CD14-positive monocyte (primary cell): ENCODE measurements at regions not wholly inside any gene's neighbourhood (a gene's known extent, or its start where the extent isn't known, plus 50 kb on each side); places are given as distances from the start of the nearest gene placed in this dataset.
A peak's percentile ranks its signal among the peaks of the same experiment; 100 is the strongest.

Experiments used
- DNase-seq, 3 donors: peaks; one replicate each; pipeline ENCODE4 v3.0.0-alpha.2; 2011 to 2022
- H2AFZ ChIP-seq: 2 replicates; pipeline ENCODE4 v1.6.0; 2012; ENCODE audit warnings: mild to moderate bottlenecking, low read depth, low read length, inconsistent platforms; ENCODE audit not compliant: insufficient read depth, poor library complexity, severe bottlenecking
- H3K27ac ChIP-seq, 2 donors: 1 replicate in 1 of 2; 2 replicates in 1 of 2; pipeline ENCODE4 v1.5.1; 2012 to 2013; ENCODE audit warnings: low read length in 2 of 2, control low read depth in 1 of 2, inconsistent platforms in 1 of 2, low read depth in 1 of 2, mild to moderate bottlenecking in 1 of 2
- H3K27me3 ChIP-seq, 2 donors: one replicate each; pipeline versions ENCODE4 v1.6.0 to v1.6.1; 2011 to 2013; ENCODE audit warnings: low read length in 2 of 2; ENCODE audit not compliant: control insufficient read depth in 2 of 2, insufficient read depth in 2 of 2
- H3K36me3 ChIP-seq, 2 donors: replicated peaks in 1 of 2; 1 replicate in 1 of 2; 2 replicates in 1 of 2; pipeline versions ENCODE4 v1.5.1 to v1.6.1; 2012 to 2013; ENCODE audit warnings: low read length in 2 of 2, control low read depth in 1 of 2, inconsistent platforms in 1 of 2, mild to moderate bottlenecking in 1 of 2; ENCODE audit not compliant: insufficient read depth in 2 of 2, control insufficient read depth in 1 of 2
- H3K4me1 ChIP-seq, 2 donors: 1 replicate in 1 of 2; 2 replicates in 1 of 2; pipeline versions ENCODE4 v1.5.1 to v1.6.1; 2012 to 2013; ENCODE audit warnings: low read length in 2 of 2, control low read depth in 1 of 2, inconsistent platforms in 1 of 2, mild to moderate bottlenecking in 1 of 2, moderate library complexity in 1 of 2; ENCODE audit not compliant: insufficient read depth in 2 of 2, control insufficient read depth in 1 of 2
- H3K4me2 ChIP-seq: replicated peaks from 2 replicates; pipeline ENCODE3; 2012; ENCODE audit warnings: low read length, moderate library complexity, mild to moderate bottlenecking; ENCODE audit not compliant: poor library complexity, severe bottlenecking; ENCODE audit errors: extremely low read depth
- H3K4me3 ChIP-seq, 3 experiments: fragments of 200-600 bp in 1 of 3; sonication (generic) in 1 of 3; replicated peaks in 1 of 3; 1 replicate in 2 of 3; 2 replicates in 1 of 3; pipeline ENCODE4 v1.5.1; 2011 to 2013; ENCODE audit warnings: low read length in 3 of 3, mild to moderate bottlenecking in 3 of 3, control low read depth in 2 of 3, low read depth in 2 of 3, inconsistent platforms in 1 of 3, moderate library complexity in 1 of 3
- H3K79me2 ChIP-seq: 2 replicates; pipeline ENCODE4 v1.6.0; 2012; ENCODE audit warnings: mild to moderate bottlenecking, control low read depth, inconsistent platforms, low read length, moderate library complexity; ENCODE audit not compliant: insufficient read depth
- H3K9ac ChIP-seq: 2 replicates; pipeline ENCODE4 v1.6.0; 2017; ENCODE audit warnings: low read length, mild to moderate bottlenecking; ENCODE audit not compliant: insufficient read depth, poor library complexity, severe bottlenecking
- H3K9me3 ChIP-seq, 2 donors: replicated peaks in 1 of 2; 1 replicate in 1 of 2; 2 replicates in 1 of 2; pipeline versions ENCODE4 v1.5.1 to v1.6.1; 2012 to 2013; ENCODE audit warnings: low read length in 2 of 2, control low read depth in 1 of 2; ENCODE audit not compliant: control insufficient read depth in 1 of 2, insufficient read depth in 1 of 2
- H4K20me1 ChIP-seq: 2 replicates; pipeline ENCODE4 v1.6.0; 2012; ENCODE audit warnings: mild to moderate bottlenecking, low read length, control low read depth, moderate library complexity; ENCODE audit not compliant: insufficient read depth
- H3K27ac Mint-ChIP-seq, 7 donors: one replicate each; pipeline ENCODE4 v1.8.0; 2020; ENCODE audit warnings: mild to moderate bottlenecking in 7 of 7, mixed read lengths in 7 of 7, moderate library complexity in 6 of 7, inconsistent platforms in 2 of 7
- H3K27me3 Mint-ChIP-seq, 3 donors: one replicate each; pipeline ENCODE4 v1.8.0; 2021 to 2022; ENCODE audit warnings: low read depth in 3 of 3, mild to moderate bottlenecking in 3 of 3, mixed read lengths in 3 of 3, moderate library complexity in 3 of 3, inconsistent platforms in 1 of 3
- H3K36me3 Mint-ChIP-seq, 2 donors: one replicate each; pipeline ENCODE4 v1.8.0; 2020; ENCODE audit warnings: mixed read lengths in 2 of 2, inconsistent platforms in 1 of 2, mild to moderate bottlenecking in 1 of 2
- H3K4me1 Mint-ChIP-seq: one replicate; pipeline ENCODE4 v1.8.0; 2020; ENCODE audit warnings: mild to moderate bottlenecking, mixed read lengths
- H3K4me3 Mint-ChIP-seq, 2 donors: one replicate each; pipeline ENCODE4 v1.8.0; 2020; ENCODE audit warnings: mild to moderate bottlenecking in 2 of 2, mixed read lengths in 2 of 2, moderate library complexity in 1 of 2
- H3K9me3 Mint-ChIP-seq, 7 donors: one replicate each; pipeline ENCODE4 v1.8.0; 2020 to 2022; ENCODE audit warnings: mixed read lengths in 7 of 7, mild to moderate bottlenecking in 6 of 7, moderate library complexity in 6 of 7, inconsistent platforms in 2 of 7
- CTCF ChIP-seq: fragments of 200-600 bp; IDR thresholded peaks from one replicate; pipeline ENCODE4 v1.8.0; 2022; ENCODE audit warnings: antibody characterized with exemption, mild to moderate bottlenecking
- WGBS: methylation state at CpG from one replicate; pipeline ENCODE4 v1.1.5; 2013; ENCODE audit warnings: missing lambda C conversion rate; ENCODE audit not compliant: insufficient coverage; 5-methylcytosine and 5-hydroxymethylcytosine counted together
- intact Hi-C, 2 donors: fragments of 100-400 bp; cut with micrococcal nuclease; formaldehyde crosslinking; loops; one replicate each; pipeline versions ENCODE4 v1.15.0 to v1.15.1; 2023

GRCh38 chr2:48006094-48006493, 99.8 kb upstream of the FBXO11 start:
- H3K79me2 ChIP-seq: no peaks in the 10 kb centered on the region
- H3K27me3 Mint-ChIP-seq: peaks cover 0 to 6% (median 3%) of the 10 kb centered on the region in 3 donors
- H3K4me3 Mint-ChIP-seq: no peak overlapping the region
- H3K9me3 Mint-ChIP-seq: peaks cover 0 to 5% (median 3%) of the 10 kb centered on the region in 7 donors
- no peak overlapping the region for H2AFZ ChIP-seq
- no peaks in the 10 kb centered on the region for H3K4me1 ChIP-seq
- no peaks in the 10 kb centered on the region for H4K20me1 ChIP-seq
- no peak for TF ChIP-seq CTCF
- intact Hi-C loops: no loop called here
- H3K27me3 ChIP-seq: no peaks in the 10 kb centered on the region
- no peak overlapping the region for H3K9ac ChIP-seq
- no peaks in the 10 kb centered on the region for H3K9me3 ChIP-seq
- H3K36me3 ChIP-seq: no peaks in the 10 kb centered on the region
- no peak overlapping the region for H3K27ac ChIP-seq
- no peaks in the 10 kb centered on the region for H3K36me3 Mint-ChIP-seq
- DNase-seq: no peak
- no peaks in the 10 kb centered on the region for H3K4me1 Mint-ChIP-seq
- H3K4me3 ChIP-seq: no peak overlapping the region
- H3K4me2 ChIP-seq: no peak overlapping the region
- H3K27ac Mint-ChIP-seq: no peak overlapping the region

- Histone ChIP-seq H3K36me3 (no peaks in the 10 kb centered on the region), H3K4me2 (no peak overlapping the region), H3K9ac (no peak overlapping the region), H4K20me1 (no peaks in the 10 kb centered on the region), H3K9me3 (no peaks in the 10 kb centered on the region), H2AFZ (no peak overlapping the region), H3K27ac (no peak overlapping the region), H3K27me3 (no peaks in the 10 kb centered on the region), H3K4me3 (no peak overlapping the region), H3K4me1 (no peaks in the 10 kb centered on the region), H3K79me2 (no peaks in the 10 kb centered on the region)
- no peak for DNase-seq
- no peaks in the 10 kb centered on the region for H3K36me3 Mint-ChIP-seq
- no peak overlapping the region for H3K4me3 Mint-ChIP-seq
- TF ChIP-seq CTCF: peak; percentile 14
- H3K27me3 Mint-ChIP-seq: peaks cover 0 to 5% (median 3%) of the 10 kb centered on the region in 3 donors
- peaks cover 0 to 5% (median 3%) of the 10 kb centered on the region in 7 donors for H3K9me3 Mint-ChIP-seq
- no CpG with 5 or more reads among the region's 2 CpGs for WGBS
- H3K27ac Mint-ChIP-seq: peak overlapping the region in 1 of 7 donors; percentile 34
- H3K4me1 Mint-ChIP-seq: no peaks in the 10 kb centered on the region
- intact Hi-C loops: no loop called here
Observed at GRCh38 chr2:48007699-48008268, 101.5 kb upstream of the FBXO11 start.
